HG02852 (cell line): ENCODE measurements at regions not wholly inside any gene's neighbourhood (a gene's known extent, or its start where the extent isn't known, plus 50 kb on each side); places are given as distances from the start of the nearest gene placed in this dataset.
"Not testable (repeated sequence)": the region's sequence is repeated elsewhere in the genome, so short reads cannot be mapped to it uniquely, and the experiment has no call there.

Experiments
- ATAC-seq: cut with Tn5 transposase; IDR thresholded peaks from one replicate; pipeline ENCODE4 v1.9.1; 2021; ENCODE audit warnings: mild to moderate bottlenecking, moderate library complexity; ENCODE audit not compliant: unreplicated experiment

DNA sequence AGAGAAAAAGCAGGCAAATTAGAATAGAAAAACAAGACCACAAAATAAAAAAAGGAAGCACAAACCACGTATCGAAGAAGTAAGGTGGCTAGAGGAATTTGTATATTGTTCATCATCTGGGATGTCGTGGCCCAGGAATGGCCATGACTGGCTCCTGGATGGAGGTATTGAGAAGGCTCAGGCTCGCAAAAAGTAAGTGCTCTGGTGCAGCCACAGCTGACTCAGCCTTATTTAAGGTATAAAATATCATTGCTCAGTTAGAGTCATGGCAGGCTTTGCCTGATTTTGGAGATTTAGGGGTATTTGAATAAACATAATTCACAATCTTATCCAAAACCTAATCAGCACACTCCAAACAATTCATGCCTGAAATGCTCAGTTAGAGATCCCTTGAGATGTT lies 78.4 kb upstream of the FANCL start:
- no peak for ATAC-seq

DNA sequence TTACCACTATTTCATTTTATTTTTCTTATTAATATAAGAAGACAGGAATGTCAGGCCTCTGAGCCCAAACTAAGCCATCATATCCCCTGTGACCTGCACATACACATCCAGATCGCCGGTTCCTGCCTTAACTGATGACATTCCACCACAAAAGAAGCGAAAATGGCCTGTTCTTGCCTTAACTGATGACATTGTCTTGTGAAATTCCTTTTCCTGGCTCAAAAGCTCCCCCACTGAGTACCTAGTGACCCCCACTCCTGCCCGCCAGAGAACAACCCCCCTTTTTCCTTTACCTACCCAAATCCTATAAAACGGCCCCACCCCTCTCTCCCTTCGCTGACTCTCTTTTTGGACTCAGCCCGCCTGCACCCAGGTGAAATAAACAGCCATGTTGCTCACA lies 77.8 kb upstream of the FANCL start:
- not testable (repeated sequence) for ATAC-seq

DNA sequence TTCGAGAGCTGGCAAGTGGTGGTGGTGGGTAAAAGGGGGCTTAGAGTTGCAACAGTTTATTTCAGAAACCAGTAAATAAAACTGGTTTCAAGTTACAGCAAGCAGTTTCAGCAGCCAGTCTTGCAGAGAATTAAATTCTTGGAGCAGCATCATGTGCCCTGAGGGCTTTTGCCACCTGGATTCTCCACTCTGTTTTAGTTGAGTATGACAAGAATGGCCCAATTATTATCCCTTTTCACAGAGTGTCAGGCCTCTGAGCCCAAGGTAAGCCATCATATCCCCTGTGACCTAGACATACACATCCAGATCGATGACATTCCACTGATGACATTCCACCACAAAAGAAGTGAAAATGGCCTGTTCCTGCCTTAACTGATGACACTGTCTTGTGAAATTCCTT lies 72.8 kb upstream of the FANCL start:
- no peak for ATAC-seq

DNA sequence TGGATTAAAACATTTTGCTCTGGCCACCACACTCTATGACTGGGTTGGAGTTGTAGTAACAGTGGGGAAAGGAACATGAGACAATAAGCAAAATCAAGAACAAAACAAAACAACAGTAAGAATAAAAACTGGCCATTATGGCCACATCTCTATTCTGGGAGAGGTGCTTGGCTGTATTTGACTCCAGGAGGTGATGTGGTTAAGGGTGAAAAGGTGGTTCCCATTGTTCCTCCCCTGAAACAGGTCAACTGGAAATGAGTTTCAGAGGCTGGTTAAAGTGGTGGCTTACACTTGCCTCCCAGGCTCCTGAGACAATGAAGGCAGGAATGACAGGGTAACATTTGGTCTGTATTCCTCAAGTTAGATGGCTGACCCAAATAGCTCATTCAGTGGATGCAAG lies 67.3 kb upstream of the FANCL start:
- ATAC-seq: no peak

DNA sequence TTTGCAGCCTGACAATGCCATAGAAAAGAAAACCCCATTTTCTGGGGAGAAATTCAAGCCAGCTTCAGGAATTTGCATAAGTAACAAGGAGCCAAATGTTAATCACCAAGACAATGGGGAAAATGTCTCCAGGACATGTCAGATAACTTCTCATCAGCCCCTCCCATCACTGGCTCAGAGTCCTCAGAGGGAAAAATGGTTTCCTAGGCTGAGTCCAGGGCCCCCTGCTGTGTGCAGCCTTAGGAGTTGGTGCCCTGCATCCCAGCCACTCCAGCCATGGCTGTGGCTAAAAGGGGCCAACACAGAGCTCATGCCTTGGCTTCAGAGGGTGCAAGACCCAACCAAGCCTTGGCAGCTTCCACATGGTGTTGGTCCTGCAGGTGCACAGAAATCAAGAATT lies 63.7 kb upstream of the FANCL start:
- ATAC-seq: no peak

DNA sequence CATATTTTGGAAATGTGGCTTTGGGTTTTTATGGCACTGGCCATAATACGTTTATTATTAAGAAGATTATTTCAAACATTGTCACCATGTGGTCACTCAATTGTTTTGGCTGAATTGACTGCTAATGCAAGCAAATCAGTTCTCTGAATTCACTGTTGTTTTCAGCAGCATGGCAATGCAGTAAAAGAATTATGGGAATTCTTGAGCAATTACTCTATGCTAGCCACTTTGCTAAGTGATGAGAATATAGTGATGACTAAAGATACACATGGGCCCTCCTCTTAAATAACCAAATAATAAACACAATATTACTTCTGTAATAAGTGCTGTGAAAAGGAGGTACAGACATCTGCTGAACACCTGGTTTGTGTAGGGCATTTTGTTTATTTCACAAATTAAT lies 58.0 kb upstream of the FANCL start:
- ATAC-seq: no peak

DNA sequence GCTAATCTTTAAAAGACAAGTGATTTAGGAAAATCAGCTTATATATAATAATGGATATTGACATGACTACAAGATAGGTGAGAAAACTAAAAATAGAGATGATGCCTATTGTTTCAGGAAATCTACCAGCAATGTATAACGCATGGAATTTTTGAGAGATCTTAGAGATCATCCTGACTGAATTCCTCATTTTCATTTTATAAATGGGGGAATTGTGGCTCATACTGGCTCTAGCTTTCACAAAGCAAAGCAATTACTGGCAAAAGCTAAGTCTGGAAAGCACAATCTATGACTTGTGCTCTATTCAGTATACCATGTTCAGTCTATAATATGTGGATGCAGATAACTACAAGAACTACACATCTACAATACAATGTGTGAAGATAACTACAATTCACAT lies 51.9 kb upstream of the FANCL start:
- no peak for ATAC-seq

DNA sequence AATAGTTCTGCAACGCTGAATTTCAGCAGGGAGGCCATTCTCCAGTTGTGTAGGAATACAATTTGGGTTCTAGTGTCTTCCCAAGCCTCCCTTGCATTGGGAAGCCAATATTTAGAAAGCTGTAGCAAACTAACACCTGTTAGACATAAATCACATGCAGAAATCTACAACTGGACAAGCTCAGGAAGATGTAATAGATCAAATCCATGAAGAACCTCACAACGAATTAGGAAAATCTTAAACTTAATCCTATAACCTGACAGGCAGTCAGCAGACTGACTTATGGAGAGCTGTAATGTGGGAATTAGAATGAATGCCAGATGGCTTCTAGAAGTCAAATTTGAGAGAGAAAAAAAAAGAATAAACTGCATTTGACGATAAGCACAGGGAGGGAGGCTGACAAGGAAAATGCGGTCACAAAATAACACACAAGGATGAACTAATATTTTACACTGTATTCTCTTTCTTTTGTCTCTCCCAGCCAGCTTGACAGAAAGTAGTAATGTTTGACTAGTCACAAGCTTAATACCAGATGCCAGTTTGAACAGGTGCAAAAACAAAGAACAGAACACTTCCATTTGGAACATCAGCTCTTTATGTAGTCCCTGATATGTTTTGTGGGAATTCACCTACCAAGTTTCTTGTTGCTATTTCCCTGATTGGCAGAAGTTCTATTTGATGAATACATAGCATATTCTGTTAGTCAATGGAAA lies 50.8 kb upstream of the FANCL start:
- ATAC-seq: no peak
